ENCODE measurements at regions not wholly inside any gene's neighbourhood (a gene's known extent, or its start where the extent isn't known, plus 50 kb on each side); places are given as distances from the start of the nearest gene placed in this dataset.

DNA sequence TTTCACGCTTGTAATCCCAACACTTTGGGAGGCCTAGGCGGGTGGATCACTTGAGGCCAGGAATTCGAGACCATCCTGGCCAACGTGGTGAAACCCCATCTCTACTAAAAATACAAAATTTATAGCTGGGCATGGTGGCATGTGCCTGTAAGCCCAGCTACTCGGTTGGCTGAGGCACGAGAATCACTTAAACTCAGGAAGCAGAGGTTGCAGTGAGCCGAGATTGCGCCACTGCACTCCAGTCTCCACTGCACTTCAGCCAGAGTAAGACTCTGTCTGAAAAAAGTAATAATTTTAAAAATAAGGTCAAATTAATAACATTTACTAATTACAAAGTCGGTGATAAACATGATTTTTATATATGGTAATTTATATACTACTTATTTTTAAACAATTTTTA lies 155.9 kb downstream of the AXIN2 start:
- TF ChIP-seq, protein P1, sequence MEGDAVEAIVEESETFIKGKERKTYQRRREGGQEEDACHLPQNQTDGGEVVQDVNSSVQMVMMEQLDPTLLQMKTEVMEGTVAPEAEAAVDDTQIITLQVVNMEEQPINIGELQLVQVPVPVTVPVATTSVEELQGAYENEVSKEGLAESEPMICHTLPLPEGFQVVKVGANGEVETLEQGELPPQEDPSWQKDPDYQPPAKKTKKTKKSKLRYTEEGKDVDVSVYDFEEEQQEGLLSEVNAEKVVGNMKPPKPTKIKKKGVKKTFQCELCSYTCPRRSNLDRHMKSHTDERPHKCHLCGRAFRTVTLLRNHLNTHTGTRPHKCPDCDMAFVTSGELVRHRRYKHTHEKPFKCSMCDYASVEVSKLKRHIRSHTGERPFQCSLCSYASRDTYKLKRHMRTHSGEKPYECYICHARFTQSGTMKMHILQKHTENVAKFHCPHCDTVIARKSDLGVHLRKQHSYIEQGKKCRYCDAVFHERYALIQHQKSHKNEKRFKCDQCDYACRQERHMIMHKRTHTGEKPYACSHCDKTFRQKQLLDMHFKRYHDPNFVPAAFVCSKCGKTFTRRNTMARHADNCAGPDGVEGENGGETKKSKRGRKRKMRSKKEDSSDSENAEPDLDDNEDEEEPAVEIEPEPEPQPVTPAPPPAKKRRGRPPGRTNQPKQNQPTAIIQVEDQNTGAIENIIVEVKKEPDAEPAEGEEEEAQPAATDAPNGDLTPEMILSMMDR (IDR thresholded peaks at IDR 0.05; ENCODE audit: borderline replicate concordance, extremely low read depth, insufficient read depth) = no peak
- no peak overlapping the region for H3K9ac ChIP-seq (ENCODE audit: low read length in 3 of 3)
- no peak for FAIRE-seq
- no peaks in the 10 kb centered on the region for H3K27me3 ChIP-seq (ENCODE audit: control insufficient read depth, insufficient read depth, low read length)
- H3K4me3 ChIP-seq (ENCODE audit: low read length in 3 of 3) = no peak overlapping the region
- peaks cover 0 to 2% (median 0%) of the 10 kb centered on the region in 3 donors for H3K9me3 ChIP-seq (ENCODE audit: control insufficient read depth in 2 of 3, insufficient read depth in 1 of 3, low read length in 3 of 3)
- H3K4me1 ChIP-seq (ENCODE audit: control insufficient read depth in 2 of 3, insufficient read depth in 2 of 3, low read depth in 1 of 3, low read length in 3 of 3) = no peaks in the 10 kb centered on the region
- H3K27ac ChIP-seq (ENCODE audit: low read depth in 2 of 2, low read length in 2 of 2) = no peak overlapping the region
- intact Hi-C loops (cut with DNase I) = no loop called here
- H3K36me3 ChIP-seq (ENCODE audit: control insufficient read depth in 2 of 3, insufficient read depth in 3 of 3, low read length in 3 of 3) = no peaks in the 10 kb centered on the region
- no peak for DNase-seq

DNA sequence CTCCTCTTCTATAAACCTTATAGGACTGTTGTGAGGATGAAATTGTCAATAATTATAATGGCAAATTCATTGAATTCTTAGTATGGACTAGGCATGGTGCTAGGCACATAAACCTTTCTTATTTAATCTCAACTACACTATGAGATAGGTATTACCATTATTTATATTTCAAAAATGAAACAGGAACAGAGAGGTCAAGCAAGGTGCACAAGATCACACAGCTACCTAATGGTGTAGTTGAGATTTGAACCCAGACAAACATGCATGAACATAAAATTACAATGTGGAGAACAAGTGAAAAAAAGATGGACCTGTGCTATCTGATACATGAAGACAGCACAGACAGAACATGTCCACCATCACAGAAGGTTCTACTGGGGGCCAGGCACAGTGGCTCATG lies 156.7 kb downstream of the AXIN2 start:
- Histone ChIP-seq H3K9me3 (ENCODE audit: control insufficient read depth in 2 of 3, insufficient read depth in 1 of 3, low read length in 3 of 3) (no peaks in the 10 kb centered on the region), H3K27me3 (ENCODE audit: control insufficient read depth, insufficient read depth, low read length) (no peaks in the 10 kb centered on the region), H3K9ac (ENCODE audit: low read length in 3 of 3) (no peak overlapping the region), H3K27ac (ENCODE audit: low read depth in 2 of 2, low read length in 2 of 2) (no peak overlapping the region), H3K36me3 (ENCODE audit: control insufficient read depth in 2 of 3, insufficient read depth in 3 of 3, low read length in 3 of 3) (no peaks in the 10 kb centered on the region), H3K4me3 (ENCODE audit: low read length in 3 of 3) (no peak overlapping the region), H3K4me1 (ENCODE audit: control insufficient read depth in 2 of 3, insufficient read depth in 2 of 3, low read depth in 1 of 3, low read length in 3 of 3) (no peaks in the 10 kb centered on the region)
- DNase-seq = no peak
- TF ChIP-seq, protein P1 (IDR thresholded peaks at IDR 0.05; ENCODE audit: borderline replicate concordance, extremely low read depth, insufficient read depth) = no peak
- FAIRE-seq = no peak
- intact Hi-C loops (cut with DNase I) = no loop called here

DNA sequence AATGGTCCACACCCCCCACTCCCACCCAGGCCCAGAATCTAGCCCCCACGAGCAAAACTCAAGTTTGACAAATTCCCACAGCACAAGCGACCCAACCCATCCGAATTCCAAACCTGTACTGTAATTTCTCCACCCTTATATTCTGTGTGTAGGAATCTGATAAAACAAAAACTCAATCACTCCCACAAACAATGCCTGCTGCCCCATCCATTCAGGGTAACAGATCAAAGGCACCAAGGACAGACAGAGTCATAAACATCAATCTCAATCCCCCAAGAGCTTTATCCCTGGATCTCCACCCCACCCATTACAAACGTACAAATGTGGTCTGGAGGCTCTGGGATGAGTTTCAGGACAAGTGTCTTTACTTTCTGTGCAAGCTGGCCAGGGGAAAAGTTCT lies 157.8 kb downstream of the AXIN2 start:
- DNase-seq = no peak
- Histone ChIP-seq H3K4me3 (ENCODE audit: low read length in 3 of 3) (no peak overlapping the region), H3K36me3 (ENCODE audit: control insufficient read depth in 2 of 3, insufficient read depth in 3 of 3, low read length in 3 of 3) (no peaks in the 10 kb centered on the region), H3K9ac (ENCODE audit: low read length in 3 of 3) (no peak overlapping the region), H3K27ac (ENCODE audit: low read depth in 2 of 2, low read length in 2 of 2) (no peak overlapping the region), H3K27me3 (ENCODE audit: control insufficient read depth, insufficient read depth, low read length) (no peaks in the 10 kb centered on the region), H3K9me3 (ENCODE audit: control insufficient read depth in 2 of 3, insufficient read depth in 1 of 3, low read length in 3 of 3) (no peaks in the 10 kb centered on the region), H3K4me1 (ENCODE audit: control insufficient read depth in 2 of 3, insufficient read depth in 2 of 3, low read depth in 1 of 3, low read length in 3 of 3) (no peaks in the 10 kb centered on the region)
- intact Hi-C loops (cut with DNase I) = no loop called here
- TF ChIP-seq, protein P1 (IDR thresholded peaks at IDR 0.05; ENCODE audit: borderline replicate concordance, extremely low read depth, insufficient read depth) = no peak
- FAIRE-seq = no peak
